ENCODE measurements at regions not wholly inside any gene's neighbourhood (a gene's known extent, or its start where the extent isn't known, plus 50 kb on each side); places are given as distances from the start of the nearest gene placed in this dataset.

DNA sequence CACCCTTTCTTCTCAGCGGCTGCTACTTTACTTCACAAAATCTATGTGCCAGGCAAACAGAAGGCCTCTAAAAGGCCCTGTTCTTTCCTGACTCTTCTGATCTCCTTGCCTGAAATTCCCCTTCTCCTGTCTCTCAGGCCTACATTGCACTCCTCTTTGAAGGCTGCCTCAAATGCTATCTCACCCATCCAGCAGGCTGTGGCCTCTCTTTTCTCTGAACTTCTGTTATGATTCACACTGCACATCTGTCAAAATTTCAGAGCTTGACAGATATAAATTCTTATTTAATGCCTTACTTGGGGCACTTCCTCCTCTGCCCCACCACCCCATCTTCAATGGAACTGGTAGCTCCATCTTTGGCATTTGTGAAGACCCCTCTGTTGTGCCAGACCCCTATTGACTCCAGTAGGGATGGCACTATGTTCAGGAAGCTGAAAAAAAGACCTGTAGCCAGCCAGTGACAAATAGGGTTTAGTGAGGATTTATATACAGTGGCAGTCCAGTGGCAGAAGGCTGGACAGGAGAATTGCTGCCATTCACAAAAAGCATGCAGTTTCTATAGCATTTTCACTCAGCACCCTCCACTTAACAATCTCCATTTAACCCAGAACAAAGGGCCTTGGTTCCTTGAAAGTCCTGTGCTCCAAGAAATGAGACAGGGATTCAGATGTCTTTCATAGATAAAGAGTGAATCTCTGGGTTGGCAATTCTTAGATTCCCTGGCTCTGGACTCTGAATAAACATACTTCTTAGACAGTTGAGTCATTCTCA lies 415.8 kb upstream of the GRM7 start:
- intact Hi-C loops (cut with micrococcal nuclease) = no loop called here
- no peaks in the 10 kb centered on the region for H3K4me1 ChIP-seq (ENCODE audit: control insufficient read depth in 2 of 2, insufficient read depth in 2 of 2, low read length in 2 of 2)
- no peak overlapping the region for H3K27ac ChIP-seq (ENCODE audit: low read depth, low read length)
- no peak overlapping the region for H3K4me3 ChIP-seq (ENCODE audit: low read length)
- no peaks in the 10 kb centered on the region for H3K9me3 ChIP-seq (ENCODE audit: control insufficient read depth in 2 of 3, low read length in 3 of 3)
- no peaks in the 10 kb centered on the region for H3K36me3 ChIP-seq (ENCODE audit: control insufficient read depth in 2 of 3, insufficient read depth in 3 of 3, low read length in 3 of 3)
- DNase-seq = no peak
- ChIA-PET POLR2A (no interaction called here), CTCF (interaction anchor here (0.5 kb wide), 1 partner anchor 25 kb away, joined by 3 read pairs; no protein-coding TSS in a partner anchor)
- Mint-ChIP-seq H3K9me3 (peaks cover 0 to 11% (median 0%) of the 10 kb centered on the region in 11 donors), H3K36me3 (no peaks in the 10 kb centered on the region), H3K4me3 (no peak overlapping the region), H3K4me1 (no peaks in the 10 kb centered on the region), H3K27ac (no peak overlapping the region), H3K27me3 (no peaks in the 10 kb centered on the region)
- ATAC-seq = no peak
- H3K27me3 ChIP-seq (ENCODE audit: control insufficient read depth in 2 of 2, insufficient read depth in 2 of 2, low read length in 2 of 2) = peaks cover 0 to 4% of the 10 kb centered on the region in 2 donors

DNA sequence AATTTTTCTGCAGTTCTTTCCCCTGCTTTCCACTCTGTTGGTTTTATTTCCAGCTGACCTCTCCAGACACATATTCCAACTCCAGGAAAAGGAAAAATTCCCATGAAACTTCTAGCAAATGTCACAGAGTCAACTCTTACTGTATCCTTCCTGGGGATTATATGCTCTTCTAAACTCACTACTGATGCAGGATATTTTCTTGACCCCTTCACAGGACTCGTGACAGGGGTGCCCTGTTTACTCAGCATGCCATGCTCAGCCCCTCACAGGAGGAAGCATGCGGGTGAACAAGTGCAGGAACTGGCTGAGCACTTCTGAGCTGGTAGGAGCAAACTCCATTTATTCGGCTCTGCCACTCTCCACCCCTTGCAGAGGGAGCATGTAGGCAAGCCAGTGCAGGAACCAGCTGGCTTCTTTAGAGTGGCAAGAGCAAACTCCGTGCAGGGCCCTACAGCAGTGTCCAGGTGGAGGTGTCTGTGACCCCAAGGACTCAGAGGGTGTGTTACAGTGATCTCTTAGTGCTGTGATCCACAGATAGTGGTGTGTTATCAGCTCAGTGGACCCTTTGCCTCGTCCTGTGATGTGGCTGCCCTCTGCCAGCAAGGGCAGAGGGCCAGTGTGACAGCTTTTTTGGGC lies 413.6 kb upstream of the GRM7 start:
- H3K4me1 Mint-ChIP-seq = no peaks in the 10 kb centered on the region
- H3K27me3 ChIP-seq (ENCODE audit: control insufficient read depth in 2 of 2, insufficient read depth in 2 of 2, low read length in 2 of 2) = peaks cover 0 to 4% of the 10 kb centered on the region in 2 donors
- H3K36me3 Mint-ChIP-seq = no peaks in the 10 kb centered on the region
- intact Hi-C loops (cut with micrococcal nuclease) = no loop called here
- no peak overlapping the region for H3K27ac Mint-ChIP-seq
- no peaks in the 10 kb centered on the region for H3K4me1 ChIP-seq (ENCODE audit: control insufficient read depth in 2 of 2, insufficient read depth in 2 of 2, low read length in 2 of 2)
- H3K36me3 ChIP-seq (ENCODE audit: control insufficient read depth in 2 of 3, insufficient read depth in 3 of 3, low read length in 3 of 3) = no peaks in the 10 kb centered on the region
- ChIA-PET POLR2A (no interaction called here), CTCF (no interaction called here)
- H3K4me3 ChIP-seq (ENCODE audit: low read length) = no peak overlapping the region
- no peak for DNase-seq
- no peaks in the 10 kb centered on the region for H3K9me3 ChIP-seq (ENCODE audit: control insufficient read depth in 2 of 3, low read length in 3 of 3)
- peaks cover 0 to 17% (median 0%) of the 10 kb centered on the region in 11 donors for H3K9me3 Mint-ChIP-seq
- no peak for ATAC-seq
- no peak overlapping the region for H3K4me3 Mint-ChIP-seq
- H3K27ac ChIP-seq (ENCODE audit: low read depth, low read length) = no peak overlapping the region
- H3K27me3 Mint-ChIP-seq = no peaks in the 10 kb centered on the region

DNA sequence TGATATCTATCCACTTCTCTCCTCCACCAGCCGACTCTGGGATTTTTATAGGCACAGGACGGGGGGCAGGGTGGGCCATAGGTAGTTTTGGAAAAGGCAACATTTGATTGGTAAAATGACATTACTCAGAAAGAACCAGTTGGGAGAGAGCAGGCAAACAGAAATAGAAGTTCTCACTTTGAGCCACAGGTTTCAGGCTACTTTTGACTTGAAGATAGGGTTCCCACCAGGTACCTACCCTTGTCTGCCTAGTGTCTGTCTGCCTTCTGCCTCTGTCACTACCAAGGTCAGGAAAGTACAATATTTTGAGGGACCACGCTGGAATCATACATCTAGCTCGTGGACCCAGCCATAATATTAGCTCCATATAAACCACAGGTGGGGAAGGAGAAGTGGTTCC lies 412.9 kb upstream of the GRM7 start:
- Histone ChIP-seq H3K27me3 (ENCODE audit: control insufficient read depth in 2 of 2, insufficient read depth in 2 of 2, low read length in 2 of 2) (peaks cover 0 to 4% of the 10 kb centered on the region in 2 donors), H3K4me1 (ENCODE audit: control insufficient read depth in 2 of 2, insufficient read depth in 2 of 2, low read length in 2 of 2) (no peaks in the 10 kb centered on the region), H3K9me3 (ENCODE audit: control insufficient read depth in 2 of 3, low read length in 3 of 3) (no peaks in the 10 kb centered on the region), H3K4me3 (ENCODE audit: low read length) (no peak overlapping the region), H3K36me3 (ENCODE audit: control insufficient read depth in 2 of 3, insufficient read depth in 3 of 3, low read length in 3 of 3) (no peaks in the 10 kb centered on the region), H3K27ac (ENCODE audit: low read depth, low read length) (no peak overlapping the region)
- CTCF ChIA-PET = no interaction called here
- no peak overlapping the region for H3K27ac Mint-ChIP-seq
- H3K27me3 Mint-ChIP-seq = no peaks in the 10 kb centered on the region
- DNase-seq (no peak), ATAC-seq (no peak)
- intact Hi-C loops (cut with micrococcal nuclease) = no loop called here
- no peak overlapping the region for H3K4me3 Mint-ChIP-seq
- no peaks in the 10 kb centered on the region for H3K36me3 Mint-ChIP-seq
- POLR2A ChIA-PET = no interaction called here
- H3K9me3 Mint-ChIP-seq = peaks cover 0 to 17% (median 2%) of the 10 kb centered on the region in 11 donors
- H3K4me1 Mint-ChIP-seq = no peaks in the 10 kb centered on the region

DNA sequence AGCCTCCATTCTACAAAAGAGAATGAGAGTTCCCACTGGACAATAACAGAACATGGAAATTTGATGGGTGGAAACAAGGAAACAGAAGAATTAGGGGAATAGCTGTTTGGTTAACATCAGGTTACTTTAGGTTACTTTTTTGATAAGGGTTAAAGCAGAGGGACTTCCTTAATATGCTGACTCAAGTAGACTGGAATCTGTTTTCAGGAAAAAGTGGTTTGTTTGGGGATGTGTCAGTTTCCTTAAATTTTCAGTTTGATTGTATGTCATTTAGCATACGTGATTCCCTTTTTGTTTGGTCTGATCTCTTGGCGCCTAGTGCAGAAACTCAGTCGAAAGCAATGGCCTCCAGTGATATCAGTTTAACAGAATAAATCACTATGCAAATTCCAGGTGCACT lies 411.8 kb upstream of the GRM7 start:
- intact Hi-C loops (cut with micrococcal nuclease) = no loop called here
- peaks cover 0 to 17% (median 2%) of the 10 kb centered on the region in 11 donors for H3K9me3 Mint-ChIP-seq
- CTCF ChIA-PET = no interaction called here

DNA sequence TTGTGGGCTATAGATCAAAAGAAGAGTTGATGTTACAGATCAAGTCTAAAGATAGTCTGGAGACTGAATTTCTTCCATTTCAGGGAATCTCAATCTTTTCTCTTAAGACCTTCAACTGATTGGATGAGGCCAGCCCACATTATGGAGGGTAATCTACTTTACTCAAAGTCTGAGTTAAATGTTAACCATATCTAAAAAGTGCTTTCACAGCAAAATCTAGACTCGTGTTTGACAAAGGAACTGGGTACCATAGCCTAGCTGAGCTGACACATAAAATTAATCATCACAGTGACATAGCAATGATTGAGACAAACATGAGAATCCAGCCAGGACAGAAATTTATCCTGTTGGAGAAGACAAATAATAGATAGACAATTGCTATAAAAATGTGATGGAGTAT lies 407.9 kb upstream of the GRM7 start:
- H3K4me3 Mint-ChIP-seq = no peak overlapping the region
- H3K27me3 Mint-ChIP-seq = no peaks in the 10 kb centered on the region
- H3K9me3 Mint-ChIP-seq = peaks cover 0 to 8% (median 2%) of the 10 kb centered on the region in 11 donors
- Histone ChIP-seq H3K9me3 (ENCODE audit: control insufficient read depth in 2 of 3, low read length in 3 of 3) (no peaks in the 10 kb centered on the region), H3K36me3 (ENCODE audit: control insufficient read depth in 2 of 3, insufficient read depth in 3 of 3, low read length in 3 of 3) (no peaks in the 10 kb centered on the region), H3K27ac (ENCODE audit: low read depth, low read length) (no peak overlapping the region), H3K27me3 (ENCODE audit: control insufficient read depth in 2 of 2, insufficient read depth in 2 of 2, low read length in 2 of 2) (no peaks in the 10 kb centered on the region), H3K4me1 (ENCODE audit: control insufficient read depth in 2 of 2, insufficient read depth in 2 of 2, low read length in 2 of 2) (no peaks in the 10 kb centered on the region), H3K4me3 (ENCODE audit: low read length) (no peak overlapping the region)
- ChIA-PET CTCF (no interaction called here), POLR2A (no interaction called here)
- H3K36me3 Mint-ChIP-seq = no peaks in the 10 kb centered on the region
- no peak for ATAC-seq
- no peak for DNase-seq
- H3K4me1 Mint-ChIP-seq = no peaks in the 10 kb centered on the region
- no peak overlapping the region for H3K27ac Mint-ChIP-seq
- intact Hi-C loops (cut with micrococcal nuclease) = no loop called here

More for the DNA sequence above, 411.8 kb upstream of the GRM7 start:
- no peak overlapping the region for H3K4me3 ChIP-seq (ENCODE audit: low read length)
- H3K27me3 Mint-ChIP-seq = no peaks in the 10 kb centered on the region
- no peaks in the 10 kb centered on the region for H3K9me3 ChIP-seq (ENCODE audit: control insufficient read depth in 2 of 3, low read length in 3 of 3)
- no peak overlapping the region for H3K27ac Mint-ChIP-seq
- no peaks in the 10 kb centered on the region for H3K36me3 ChIP-seq (ENCODE audit: control insufficient read depth in 2 of 3, insufficient read depth in 3 of 3, low read length in 3 of 3)
- DNase-seq (no peak), ATAC-seq (no peak)
- POLR2A ChIA-PET = no interaction called here
- H3K36me3 Mint-ChIP-seq = no peaks in the 10 kb centered on the region
- no peak overlapping the region for H3K27ac ChIP-seq (ENCODE audit: low read depth, low read length)
- peaks cover 0 to 4% of the 10 kb centered on the region in 2 donors for H3K27me3 ChIP-seq (ENCODE audit: control insufficient read depth in 2 of 2, insufficient read depth in 2 of 2, low read length in 2 of 2)
- no peak overlapping the region for H3K4me3 Mint-ChIP-seq
- no peaks in the 10 kb centered on the region for H3K4me1 Mint-ChIP-seq
- H3K4me1 ChIP-seq (ENCODE audit: control insufficient read depth in 2 of 2, insufficient read depth in 2 of 2, low read length in 2 of 2) = no peaks in the 10 kb centered on the region

DNA sequence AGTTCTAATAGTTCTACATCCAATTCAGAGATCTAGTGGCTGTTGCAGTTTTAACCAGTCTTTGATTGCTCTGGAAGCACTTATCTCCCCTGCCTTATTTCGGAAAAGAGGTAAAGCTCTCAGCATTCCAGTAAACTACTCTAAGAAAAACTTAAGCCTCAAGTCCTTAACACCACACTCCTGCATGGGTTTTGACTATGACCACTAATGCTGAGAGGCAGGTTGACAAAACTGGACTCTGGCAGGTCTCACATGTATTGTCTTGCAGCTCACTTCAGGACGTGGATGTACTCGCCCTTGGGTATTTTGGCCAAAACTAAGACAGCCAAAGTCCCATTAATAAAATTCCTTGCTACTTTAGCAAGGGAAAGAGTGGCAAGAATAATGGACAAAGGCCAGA lies 405.9 kb upstream of the GRM7 start:
- no peaks in the 10 kb centered on the region for H3K4me1 ChIP-seq (ENCODE audit: control insufficient read depth in 2 of 2, insufficient read depth in 2 of 2, low read length in 2 of 2)
- no peak overlapping the region for H3K4me3 ChIP-seq (ENCODE audit: low read length)
- no peaks in the 10 kb centered on the region for H3K27me3 ChIP-seq (ENCODE audit: control insufficient read depth in 2 of 2, insufficient read depth in 2 of 2, low read length in 2 of 2)
- ATAC-seq = no peak
- no peak overlapping the region for H3K27ac Mint-ChIP-seq
- CTCF ChIA-PET = no interaction called here
- no peak overlapping the region for H3K27ac ChIP-seq (ENCODE audit: low read depth, low read length)
- H3K9me3 Mint-ChIP-seq = peaks cover 0 to 8% (median 3%) of the 10 kb centered on the region in 11 donors
- H3K4me3 Mint-ChIP-seq = no peak overlapping the region
- DNase-seq = no peak
- H3K36me3 ChIP-seq (ENCODE audit: control insufficient read depth in 2 of 3, insufficient read depth in 3 of 3, low read length in 3 of 3) = no peaks in the 10 kb centered on the region
- H3K36me3 Mint-ChIP-seq = no peaks in the 10 kb centered on the region
- H3K9me3 ChIP-seq (ENCODE audit: control insufficient read depth in 2 of 3, low read length in 3 of 3) = no peaks in the 10 kb centered on the region
- POLR2A ChIA-PET = no interaction called here
- no peaks in the 10 kb centered on the region for H3K4me1 Mint-ChIP-seq
- no peaks in the 10 kb centered on the region for H3K27me3 Mint-ChIP-seq
- intact Hi-C loops (cut with micrococcal nuclease) = no loop called here

DNA sequence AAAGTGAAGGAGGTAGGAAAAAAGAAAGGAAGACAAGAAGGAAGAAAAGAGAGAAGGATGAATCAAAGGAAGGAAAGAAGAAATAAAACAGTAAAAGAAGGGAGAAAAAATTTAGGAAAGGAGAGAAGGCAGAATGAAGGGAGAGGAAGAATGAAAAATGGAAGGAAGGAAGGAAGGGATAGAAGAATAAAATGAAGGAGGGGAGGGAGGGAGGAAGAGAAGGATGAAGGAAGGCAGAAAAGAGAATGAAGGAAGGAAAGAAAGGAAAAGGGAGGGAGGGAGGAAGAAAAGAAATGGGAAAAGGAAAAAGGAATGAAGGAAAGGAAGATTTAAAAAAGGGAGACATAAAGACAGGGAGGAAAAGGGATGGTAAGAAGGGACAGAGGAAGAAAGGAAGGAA lies 393.7 kb upstream of the GRM7 start:
- no peaks in the 10 kb centered on the region for H3K36me3 ChIP-seq (ENCODE audit: control insufficient read depth in 2 of 3, insufficient read depth in 3 of 3, low read length in 3 of 3)
- Mint-ChIP-seq H3K9me3 (peaks cover 4 to 16% (median 8%) of the 10 kb centered on the region in 11 donors), H3K4me1 (no peaks in the 10 kb centered on the region), H3K27ac (no peak overlapping the region), H3K4me3 (no peak overlapping the region), H3K36me3 (peaks cover 0 to 4% (median 0%) of the 10 kb centered on the region in 5 donors), H3K27me3 (no peaks in the 10 kb centered on the region)
- CTCF ChIA-PET = no interaction called here
- no peak overlapping the region for H3K4me3 ChIP-seq (ENCODE audit: low read length)
- POLR2A ChIA-PET = no interaction called here
- no peaks in the 10 kb centered on the region for H3K27me3 ChIP-seq (ENCODE audit: control insufficient read depth in 2 of 2, insufficient read depth in 2 of 2, low read length in 2 of 2)
- H3K4me1 ChIP-seq (ENCODE audit: control insufficient read depth in 2 of 2, insufficient read depth in 2 of 2, low read length in 2 of 2) = no peaks in the 10 kb centered on the region
- ATAC-seq (no peak), DNase-seq (no peak)
- intact Hi-C loops (cut with micrococcal nuclease) = no loop called here
- no peaks in the 10 kb centered on the region for H3K9me3 ChIP-seq (ENCODE audit: control insufficient read depth in 2 of 3, low read length in 3 of 3)
- no peak overlapping the region for H3K27ac ChIP-seq (ENCODE audit: low read depth, low read length)

Measured in naive thymus-derived CD4-positive, alpha-beta T cell (primary cell).